ENCODE measurements at regions not wholly inside any gene's neighbourhood (a gene's known extent, or its start where the extent isn't known, plus 50 kb on each side); places are given as distances from the start of the nearest gene placed in this dataset.

DNA sequence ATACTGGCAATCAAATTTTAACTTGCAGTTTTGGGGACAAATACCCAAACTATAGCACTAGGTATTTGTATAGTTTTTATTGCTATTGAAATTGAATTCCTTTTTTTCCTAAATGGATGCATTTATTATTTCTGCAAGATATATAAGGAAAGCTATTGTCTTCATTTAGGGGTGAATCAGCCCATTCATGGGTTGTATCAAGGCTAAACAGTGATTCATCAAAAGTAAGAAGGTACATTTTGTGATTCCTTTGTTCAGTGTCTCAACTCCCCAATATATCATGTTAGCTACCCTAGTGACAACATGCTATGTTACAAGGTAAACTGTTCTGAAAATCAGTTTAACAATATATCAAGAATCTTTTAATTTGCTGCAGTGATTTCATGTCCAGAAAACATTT is 185.7 kb downstream of the PLK2 start:
- POLR2A ChIA-PET, result no interaction called here

DNA sequence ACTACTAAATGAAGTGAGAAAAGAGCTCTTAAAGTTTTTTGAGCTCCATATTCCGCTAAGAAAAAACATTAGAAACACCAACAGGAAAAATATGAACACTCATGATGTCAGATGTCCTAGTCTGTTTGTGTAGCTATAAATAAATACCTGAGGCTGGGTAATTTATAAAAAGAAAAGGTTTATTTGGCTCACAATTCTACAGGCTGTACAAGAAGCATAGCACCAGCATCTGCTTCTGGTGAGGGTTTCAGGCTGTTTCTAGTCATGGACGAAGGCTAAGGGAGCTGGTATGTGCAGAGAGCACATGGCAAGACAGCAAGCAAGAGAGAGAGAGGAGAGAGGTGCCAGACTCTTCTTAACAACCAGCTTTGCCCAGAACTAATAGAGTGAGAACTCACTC is 186.2 kb downstream of the PLK2 start:
- no peak overlapping the region for H3K4me3 ChIP-seq (ENCODE audit: low read depth, low read length)
- DNase-seq (ENCODE audit: low read depth, low spot score), result no peak
- CTCF ChIA-PET, result interaction anchor here (0.6 to 1.3 kb wide), 2 partner anchors 11 to 200 kb away, joined by 3 read pairs; no protein-coding TSS in a partner anchor
- TF ChIP-seq, protein P1, sequence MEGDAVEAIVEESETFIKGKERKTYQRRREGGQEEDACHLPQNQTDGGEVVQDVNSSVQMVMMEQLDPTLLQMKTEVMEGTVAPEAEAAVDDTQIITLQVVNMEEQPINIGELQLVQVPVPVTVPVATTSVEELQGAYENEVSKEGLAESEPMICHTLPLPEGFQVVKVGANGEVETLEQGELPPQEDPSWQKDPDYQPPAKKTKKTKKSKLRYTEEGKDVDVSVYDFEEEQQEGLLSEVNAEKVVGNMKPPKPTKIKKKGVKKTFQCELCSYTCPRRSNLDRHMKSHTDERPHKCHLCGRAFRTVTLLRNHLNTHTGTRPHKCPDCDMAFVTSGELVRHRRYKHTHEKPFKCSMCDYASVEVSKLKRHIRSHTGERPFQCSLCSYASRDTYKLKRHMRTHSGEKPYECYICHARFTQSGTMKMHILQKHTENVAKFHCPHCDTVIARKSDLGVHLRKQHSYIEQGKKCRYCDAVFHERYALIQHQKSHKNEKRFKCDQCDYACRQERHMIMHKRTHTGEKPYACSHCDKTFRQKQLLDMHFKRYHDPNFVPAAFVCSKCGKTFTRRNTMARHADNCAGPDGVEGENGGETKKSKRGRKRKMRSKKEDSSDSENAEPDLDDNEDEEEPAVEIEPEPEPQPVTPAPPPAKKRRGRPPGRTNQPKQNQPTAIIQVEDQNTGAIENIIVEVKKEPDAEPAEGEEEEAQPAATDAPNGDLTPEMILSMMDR (IDR thresholded peaks at IDR 0.05; ENCODE audit: insufficient read depth, low read length, missing control alignments), result no peak
- POLR2A ChIA-PET, result interaction anchor here (1.0 kb wide), 1 partner anchor 186 kb away, joined by 3 read pairs; the partner anchor contains the start of gene PLK2

More for the DNA sequence above, 185.7 kb downstream of the PLK2 start:
- TF ChIP-seq, protein P1 (IDR thresholded peaks at IDR 0.05; ENCODE audit: insufficient read depth, low read length, missing control alignments), result no peak
- H3K4me3 ChIP-seq (ENCODE audit: low read depth, low read length), result no peak overlapping the region
- DNase-seq (ENCODE audit: low read depth, low spot score), result no peak
- CTCF ChIA-PET, result interaction anchor here (0.6 to 1.3 kb wide), 2 partner anchors 11 to 199 kb away, joined by 3 read pairs; no protein-coding TSS in a partner anchor

DNA sequence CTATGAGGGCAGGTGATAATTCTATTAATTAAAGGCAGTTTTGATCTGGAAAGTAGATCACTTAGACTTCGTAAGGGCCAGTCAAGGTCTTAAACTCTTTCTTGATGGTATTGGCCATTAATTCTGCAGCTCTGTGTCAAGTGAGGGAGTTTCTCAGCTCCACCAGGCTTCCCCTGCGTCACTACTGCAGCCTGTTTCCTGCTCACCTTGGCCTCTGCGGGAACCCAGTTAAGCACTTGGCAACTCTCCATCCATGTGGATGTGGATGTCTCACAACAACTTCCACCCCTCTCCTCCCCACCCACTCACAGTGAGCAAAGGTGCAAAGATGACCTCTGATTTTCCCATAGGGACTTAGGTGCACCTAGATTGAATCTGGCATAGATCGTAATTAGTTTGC is 191.6 kb downstream of the PLK2 start:
- CTCF ChIA-PET, result no interaction called here
- TF ChIP-seq, protein P1 (IDR thresholded peaks at IDR 0.05; ENCODE audit: insufficient read depth, low read length, missing control alignments), result no peak

DNA sequence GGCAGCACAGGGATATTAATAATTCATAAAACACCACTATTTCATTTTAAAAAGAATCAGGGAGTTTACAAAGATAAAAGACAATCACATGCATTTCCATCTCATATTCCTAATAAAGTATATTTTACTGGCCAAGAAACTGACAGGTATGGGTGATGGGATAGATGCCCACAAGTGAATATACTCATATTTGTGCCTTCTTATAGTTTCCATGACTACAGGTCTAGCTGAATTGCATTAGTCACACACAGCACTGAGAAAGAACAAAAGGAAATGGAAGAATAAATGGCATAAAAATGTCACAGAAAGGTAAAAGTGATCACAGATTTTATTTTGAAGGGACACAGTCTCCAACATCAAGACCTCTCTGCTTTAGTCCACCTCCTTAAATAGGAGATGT is 193.5 kb downstream of the PLK2 start:
- CTCF ChIA-PET, result no interaction called here
- no peak for DNase-seq (ENCODE audit: low read depth, low spot score)
- POLR2A ChIA-PET, result no interaction called here
- TF ChIP-seq, protein P1 (IDR thresholded peaks at IDR 0.05; ENCODE audit: insufficient read depth, low read length, missing control alignments), result no peak
- H3K4me3 ChIP-seq (ENCODE audit: low read depth, low read length), result no peak overlapping the region

More for the DNA sequence above, 191.6 kb downstream of the PLK2 start:
- POLR2A ChIA-PET, result no interaction called here
- no peak overlapping the region for H3K4me3 ChIP-seq (ENCODE audit: low read depth, low read length)
- no peak for DNase-seq (ENCODE audit: low read depth, low spot score)

DNA sequence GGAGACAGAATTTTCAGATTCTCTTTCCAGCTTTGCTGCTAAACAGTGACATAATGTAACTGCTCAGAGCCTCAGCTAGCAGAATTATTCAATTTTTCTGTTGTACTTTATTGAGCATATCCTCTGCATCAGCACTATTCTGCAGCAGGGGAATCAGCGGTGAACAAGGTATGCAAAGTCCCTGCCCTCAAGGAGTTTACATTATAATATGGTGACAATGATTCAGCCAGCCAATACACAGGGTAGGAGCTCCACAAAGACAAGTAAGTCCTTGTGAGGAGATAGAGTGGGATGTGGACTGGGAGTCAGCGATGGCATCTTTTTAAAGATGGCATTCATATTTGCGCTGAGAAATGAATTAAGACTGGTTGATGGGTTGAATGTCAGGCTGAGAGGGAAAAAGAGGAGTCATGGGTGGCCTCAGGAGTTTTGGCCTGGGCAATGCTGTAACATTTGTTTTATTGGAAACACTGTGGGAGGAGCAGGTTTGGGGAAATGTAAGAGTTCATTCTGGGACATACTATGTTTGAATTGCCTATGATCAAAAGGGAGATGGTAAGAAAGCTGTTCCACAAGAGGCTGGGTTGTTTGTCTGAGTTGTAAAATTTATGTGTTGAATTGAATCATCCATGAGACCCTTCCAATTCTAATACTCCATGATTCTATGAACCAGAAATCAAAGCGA is 194.5 kb downstream of the PLK2 start:
- ChIA-PET POLR2A (no interaction called here), CTCF (no interaction called here)
- no peak for DNase-seq (ENCODE audit: low read depth, low spot score)
- TF ChIP-seq, protein P1 (IDR thresholded peaks at IDR 0.05; ENCODE audit: insufficient read depth, low read length, missing control alignments), result no peak
- no peak overlapping the region for H3K4me3 ChIP-seq (ENCODE audit: low read depth, low read length)

DNA sequence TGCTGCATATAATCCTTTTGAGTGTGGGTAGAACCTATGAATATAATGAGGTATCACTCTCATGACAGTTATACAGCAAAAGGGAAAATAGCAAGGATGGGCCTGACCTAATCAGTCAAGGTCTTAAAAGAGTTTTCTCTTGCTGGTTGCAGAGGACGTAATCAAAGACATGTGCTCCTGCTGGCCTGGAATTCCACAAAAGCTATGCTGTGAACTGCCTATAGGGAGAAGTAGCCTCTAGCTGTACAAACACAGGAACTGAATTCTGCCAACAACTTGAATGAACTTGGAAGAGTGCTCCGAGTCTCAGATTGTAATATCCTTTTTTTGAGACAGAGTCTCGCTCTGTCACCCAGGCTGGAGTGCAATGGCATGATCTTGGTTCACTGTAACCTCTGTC is 195.6 kb downstream of the PLK2 start:
- CTCF ChIA-PET, result no interaction called here
- no peak overlapping the region for H3K4me3 ChIP-seq (ENCODE audit: low read depth, low read length)
- TF ChIP-seq, protein P1 (IDR thresholded peaks at IDR 0.05; ENCODE audit: insufficient read depth, low read length, missing control alignments), result no peak
- POLR2A ChIA-PET, result no interaction called here
- DNase-seq (ENCODE audit: low read depth, low spot score), result no peak

Measured in AG04449 (cell line).